H1 (cell line): ENCODE measurements at regions not wholly inside any gene's neighbourhood (a gene's known extent, or its start where the extent isn't known, plus 50 kb on each side); places are given as distances from the start of the nearest gene placed in this dataset.

Experiments
- CTCF ChIA-PET: fragments of 300-600 bp; sonication (Branson Sonifier 250); formaldehyde crosslinking; loops from one replicate; lab custom pipeline; 2021; ENCODE audit not compliant: partially characterized antibody; lab: Charles Lee
- POLR2A ChIA-PET: fragments of 300-600 bp; sonication (Branson Sonifier 250); formaldehyde crosslinking; loops from one replicate; lab custom pipeline; 2021; ENCODE audit warnings: inconsistent platforms; ENCODE audit not compliant: partially characterized antibody; lab: Charles Lee
- DNase-seq, 2 experiments: peaks; one replicate each; pipeline versions ENCODE4 v3.0.0 to v3.0.0-alpha.2; 2010 to 2022; ENCODE audit warnings: low spot score in 2 of 2, low read depth in 1 of 2, mixed read lengths in 1 of 2
- FAIRE-seq: peaks from 2 replicates; lab custom pipeline; 2011; peaks lifted over from hg19 to GRCh38; lab: Jason Lieb, UNC
- H2AFZ ChIP-seq: 2 replicates; pipeline ENCODE4 v1.8.1; 2012; ENCODE audit warnings: low read length, inconsistent platforms
- H2AK5ac ChIP-seq: 2 replicates; pipeline ENCODE4 v1.6.1; 2013; ENCODE audit warnings: low read depth, low read length
- H2BK120ac ChIP-seq: replicated peaks from 2 replicates; pipeline ENCODE3; 2013; ENCODE audit warnings: low read depth, low read length, inconsistent platforms
- H2BK12ac ChIP-seq: 2 replicates; pipeline ENCODE4 v1.6.1; 2013; ENCODE audit warnings: low read depth, low read length
- H2BK15ac ChIP-seq: 2 replicates; pipeline ENCODE4 v1.6.1; 2013; ENCODE audit warnings: low read length
- H2BK20ac ChIP-seq: 2 replicates; pipeline ENCODE4 v1.6.1; 2013; ENCODE audit warnings: low read length
- H2BK5ac ChIP-seq: 2 replicates; pipeline ENCODE4 v1.6.1; 2013; ENCODE audit warnings: low read depth, low read length
- H3K14ac ChIP-seq: 2 replicates; pipeline ENCODE4 v1.6.1; 2013; ENCODE audit warnings: inconsistent platforms; ENCODE audit not compliant: insufficient read length
- H3K18ac ChIP-seq: 2 replicates; pipeline ENCODE4 v1.6.1; 2013; ENCODE audit warnings: low read length; ENCODE audit errors: extremely low read depth
- H3K23ac ChIP-seq: 2 replicates; pipeline ENCODE4 v1.6.1; 2013; ENCODE audit warnings: inconsistent platforms; ENCODE audit not compliant: insufficient read length
- H3K23me2 ChIP-seq: 2 replicates; pipeline ENCODE4 v1.6.1; 2013; ENCODE audit warnings: low read depth, low read length
- H3K27ac ChIP-seq: 2 replicates; pipeline ENCODE4 v1.6.1; 2011; ENCODE audit warnings: low read depth, low read length, inconsistent platforms
- H3K27me3 ChIP-seq, 4 experiments: replicated peaks in 1 of 4; 1 replicate in 1 of 4; 2 replicates in 3 of 4; pipeline versions ENCODE4 v1.6.1 to v1.8.1; 2011 to 2013; ENCODE audit warnings: low read length in 3 of 4, mild to moderate bottlenecking in 3 of 4, inconsistent platforms in 2 of 4, mixed read lengths in 2 of 4, moderate library complexity in 1 of 4; ENCODE audit not compliant: control insufficient read depth in 3 of 4, insufficient read depth in 3 of 4; ENCODE audit errors: extremely low read depth in 1 of 4
- H3K36me3 ChIP-seq, 4 experiments: 2 replicates each; pipeline versions ENCODE4 v1.6.1 to v1.8.1; 2011 to 2013; ENCODE audit warnings: mild to moderate bottlenecking in 4 of 4, low read length in 3 of 4, moderate library complexity in 2 of 4, control low read depth in 1 of 4, inconsistent platforms in 1 of 4; ENCODE audit not compliant: insufficient read depth in 4 of 4, control insufficient read depth in 2 of 4
- H3K4ac ChIP-seq: replicated peaks from 2 replicates; pipeline ENCODE3; 2013; ENCODE audit warnings: low read length, low read depth, mixed read lengths, inconsistent platforms; ENCODE audit not compliant: insufficient read length
- H3K4me1 ChIP-seq, 4 experiments: replicated peaks in 1 of 4; 1 replicate in 1 of 4; 2 replicates in 3 of 4; pipeline versions ENCODE4 v1.6.1 to v1.8.1; 2011 to 2013; ENCODE audit warnings: low read length in 3 of 4, inconsistent platforms in 2 of 4, mixed read lengths in 1 of 4; ENCODE audit not compliant: insufficient read depth in 4 of 4, control insufficient read depth in 3 of 4
- H3K4me2 ChIP-seq, 2 experiments: 2 replicates each; pipeline versions ENCODE4 v1.6.1 to v1.8.1; 2011 to 2013; ENCODE audit warnings: low read depth in 2 of 2, low read length in 2 of 2, control low read depth in 1 of 2, inconsistent platforms in 1 of 2, mild to moderate bottlenecking in 1 of 2; ENCODE audit not compliant: insufficient read depth in 1 of 2
- H3K4me3 ChIP-seq, 4 experiments: fragments of 200-600, 300-600 bp in 1 of 4; sonication (generic), shearing (Covaris generic), sonication (Bioruptor Twin) in 1 of 4; 2 replicates each; pipeline versions ENCODE4 v1.5.1 to v1.8.1; 2011 to 2016; ENCODE audit warnings: low read length in 4 of 4, low read depth in 3 of 4, control low read depth in 2 of 4, inconsistent platforms in 2 of 4, mild to moderate bottlenecking in 2 of 4, mixed read lengths in 1 of 4, moderate library complexity in 1 of 4; ENCODE audit not compliant: insufficient read depth in 2 of 4; ENCODE audit errors: extremely low read depth in 1 of 4
- H3K56ac ChIP-seq: replicated peaks from 2 replicates; pipeline ENCODE3; 2013; ENCODE audit warnings: low read depth, mild to moderate bottlenecking, mixed read lengths, low read length, inconsistent platforms; ENCODE audit not compliant: insufficient read length
- H3K79me1 ChIP-seq: 2 replicates; pipeline ENCODE4 v1.6.1; 2013; ENCODE audit warnings: low read depth, low read length, control low read depth
- H3K79me2 ChIP-seq, 2 experiments: 2 replicates each; pipeline versions ENCODE4 v1.6.1 to v1.8.1; 2012 to 2013; ENCODE audit warnings: low read length in 2 of 2, mild to moderate bottlenecking in 2 of 2, inconsistent platforms in 1 of 2; ENCODE audit not compliant: insufficient read depth in 2 of 2, control insufficient read depth in 1 of 2
- H3K9ac ChIP-seq, 4 experiments: replicated peaks in 1 of 4; 1 replicate in 1 of 4; 2 replicates in 3 of 4; pipeline versions ENCODE4 v1.6.1 to v1.8.1; 2011 to 2013; ENCODE audit warnings: low read depth in 3 of 4, low read length in 3 of 4, control low read depth in 2 of 4, mild to moderate bottlenecking in 2 of 4, moderate library complexity in 2 of 4, inconsistent platforms in 1 of 4; ENCODE audit errors: extremely low read depth in 1 of 4
- H3K9me3 ChIP-seq, 2 experiments: 2 replicates each; pipeline versions ENCODE4 v1.6.1 to v1.8.1; 2012 to 2013; ENCODE audit warnings: mild to moderate bottlenecking in 2 of 2, moderate library complexity in 2 of 2, control low read depth in 1 of 2, inconsistent platforms in 1 of 2, low read depth in 1 of 2, low read length in 1 of 2, mixed read lengths in 1 of 2; ENCODE audit not compliant: insufficient read depth in 2 of 2
- H4K20me1 ChIP-seq, 2 experiments: replicated peaks in 1 of 2; 2 replicates each; pipeline versions ENCODE3 to v1.8.1; 2011 to 2013; ENCODE audit warnings: inconsistent platforms in 2 of 2, low read length in 2 of 2, mild to moderate bottlenecking in 1 of 2; ENCODE audit not compliant: insufficient read depth in 2 of 2, control insufficient read depth in 1 of 2
- H4K5ac ChIP-seq: 2 replicates; pipeline ENCODE4 v1.6.1; 2013; ENCODE audit warnings: low read length, low read depth, mixed read lengths, inconsistent platforms; ENCODE audit not compliant: insufficient read length
- H4K8ac ChIP-seq: 2 replicates; pipeline ENCODE4 v1.8.0; 2013; ENCODE audit warnings: mild to moderate bottlenecking, moderate library complexity, low read length, inconsistent platforms; ENCODE audit not compliant: insufficient read depth; ENCODE audit errors: extremely low read depth
- H4K91ac ChIP-seq: replicated peaks from 2 replicates; pipeline ENCODE3; 2013; ENCODE audit warnings: low read length, mixed read lengths, inconsistent platforms; ENCODE audit not compliant: insufficient read length
- CEBPB ChIP-seq: IDR thresholded peaks from 2 replicates; pipeline ENCODE4 v1.6.1; 2012; ENCODE audit warnings: low read depth, low read length
- RBBP5 ChIP-seq: IDR thresholded peaks from 2 replicates; pipeline ENCODE4 v1.7.1; 2012; ENCODE audit warnings: low read depth, mild to moderate bottlenecking, inconsistent platforms, low read length, moderate library complexity, borderline replicate concordance
- RNF2 ChIP-seq: fragments of 200-900, 300-1000 bp; sonication (generic); IDR thresholded peaks from 2 replicates; pipeline ENCODE4 v1.7.1; 2016; ENCODE audit warnings: borderline replicate concordance, low read depth, mild to moderate bottlenecking, antibody characterized with exemption, low read length; ENCODE audit not compliant: poor library complexity, severe bottlenecking; ENCODE audit errors: missing control alignments
- SAP30 ChIP-seq: fragments of 300-600 bp; sonication (generic); IDR thresholded peaks from 2 replicates; pipeline ENCODE4 v1.7.1; 2012; ENCODE audit warnings: low read length, moderate library complexity, mild to moderate bottlenecking, inconsistent platforms; ENCODE audit not compliant: insufficient read depth, insufficient replicate concordance
- SUZ12 ChIP-seq: fragments of 200-600 bp; sonication (generic); IDR thresholded peaks from 2 replicates; pipeline ENCODE4 v1.6.1; 2012; ENCODE audit warnings: mild to moderate bottlenecking, inconsistent platforms, low read length, moderate library complexity, mixed read lengths
- YY1 ChIP-seq: IDR thresholded peaks from 2 replicates; pipeline ENCODE4 v1.6.1; 2011; ENCODE audit warnings: low read depth, mild to moderate bottlenecking, low read length
- WGBS, 2 experiments: shearing (Covaris generic) in 1 of 2; methylation state at CpG; one replicate each; pipeline versions ENCODE4 v1.1.6 to v1.1.7; 2013 to 2015; ENCODE audit warnings: low lambda C conversion rate in 2 of 2, mixed read lengths in 2 of 2, inconsistent platforms in 1 of 2, low coverage in 1 of 2, missing lambda C conversion rate in 1 of 2; ENCODE audit not compliant: insufficient replicate concordance in 2 of 2, insufficient coverage in 1 of 2, insufficient read length in 1 of 2; ENCODE audit errors: extremely low coverage in 1 of 2, missing lambda C conversion rate in 1 of 2; 5-methylcytosine and 5-hydroxymethylcytosine counted together
- TF ChIP-seq, protein P1 (sequence below): IDR thresholded peaks from 2 replicates; pipeline ENCODE4 v1.6.1; 2012; ENCODE audit warnings: inconsistent platforms
- TF ChIP-seq, protein P2 (sequence below), 3 experiments: IDR thresholded peaks; 1 replicate in 2 of 3; 2 replicates in 1 of 3; pipeline versions ENCODE4 v1.5.1 to v1.6.1; 2011; ENCODE audit warnings: low read length in 3 of 3, mild to moderate bottlenecking in 3 of 3, inconsistent platforms in 2 of 3, low read depth in 1 of 3, moderate library complexity in 1 of 3; ENCODE audit not compliant: insufficient read depth in 1 of 3; ENCODE audit errors: control extremely low read depth in 1 of 3

DNA sequence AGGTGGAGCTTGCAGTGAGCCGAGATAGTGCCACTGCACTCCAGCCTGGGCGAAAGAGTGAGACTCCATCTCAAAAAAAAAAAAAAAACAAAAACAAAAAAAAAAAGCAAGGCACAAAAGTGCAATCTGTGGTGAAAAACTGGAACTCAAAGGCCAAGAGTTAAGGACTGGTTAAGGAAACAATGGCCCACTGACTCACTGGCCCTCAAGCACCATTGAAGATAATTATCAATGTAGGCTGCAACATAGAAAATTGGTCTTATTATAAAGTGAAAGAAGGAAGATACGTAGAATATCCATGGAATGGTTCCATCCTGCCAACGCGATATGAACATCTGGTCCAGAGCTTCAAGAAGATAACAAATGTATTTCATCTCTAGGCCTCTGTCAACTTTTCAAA is 444.2 kb downstream of the SOX9 start:
- Histone ChIP-seq H4K20me1 (no peaks in the 10 kb centered on the region), H2BK15ac (no peak overlapping the region), H2BK20ac (no peak overlapping the region), H3K4me3 (no peak overlapping the region), H3K23me2 (no peaks in the 10 kb centered on the region), H3K79me2 (no peaks in the 10 kb centered on the region), H3K4me1 (peaks cover 0 to 5% (median 3%) of the 10 kb centered on the region in 4 experiments; a peak in 5 of 7 replicates), H3K36me3 (no peaks in the 10 kb centered on the region), H3K9me3 (no peaks in the 10 kb centered on the region), H3K18ac (no peak overlapping the region), H2BK5ac (no peak overlapping the region), H4K8ac (no peak overlapping the region), H3K9ac (no peak overlapping the region), H2BK120ac (no peak overlapping the region), H3K14ac (no peak overlapping the region), H3K56ac (no peak overlapping the region), H2AFZ (no peak overlapping the region), H4K5ac (no peak overlapping the region), H3K23ac (no peak overlapping the region), H4K91ac (no peak overlapping the region), H3K4me2 (no peak overlapping the region), H3K4ac (no peak overlapping the region), H2AK5ac (no peak overlapping the region), H2BK12ac (no peak overlapping the region), H3K27me3 (no peaks in the 10 kb centered on the region), H3K27ac (no peak overlapping the region), H3K79me1 (no peaks in the 10 kb centered on the region)
- POLR2A ChIA-PET, result no interaction called here
- no peak for DNase-seq
- CTCF ChIA-PET, result interaction anchor here (1.1 to 10.1 kb wide), 4 partner anchors 8 to 447 kb away, joined by 3 to 178 read pairs (median 6); no protein-coding TSS in a partner anchor
- FAIRE-seq, result no peak
- 98% methylated on average over 3 of the region's 5 CpGs; no CpG with 5 or more reads in 1 of the 2 experiments for WGBS, 2 experiments
- no peak for TF ChIP-seq SAP30
- no peak for TF ChIP-seq SUZ12
- TF ChIP-seq, protein P1, sequence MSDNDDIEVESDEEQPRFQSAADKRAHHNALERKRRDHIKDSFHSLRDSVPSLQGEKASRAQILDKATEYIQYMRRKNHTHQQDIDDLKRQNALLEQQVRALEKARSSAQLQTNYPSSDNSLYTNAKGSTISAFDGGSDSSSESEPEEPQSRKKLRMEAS, result no peak
- TF ChIP-seq RNF2, result no peak
- no peak for TF ChIP-seq RBBP5
- TF ChIP-seq YY1, result no peak
- TF ChIP-seq, protein P2, sequence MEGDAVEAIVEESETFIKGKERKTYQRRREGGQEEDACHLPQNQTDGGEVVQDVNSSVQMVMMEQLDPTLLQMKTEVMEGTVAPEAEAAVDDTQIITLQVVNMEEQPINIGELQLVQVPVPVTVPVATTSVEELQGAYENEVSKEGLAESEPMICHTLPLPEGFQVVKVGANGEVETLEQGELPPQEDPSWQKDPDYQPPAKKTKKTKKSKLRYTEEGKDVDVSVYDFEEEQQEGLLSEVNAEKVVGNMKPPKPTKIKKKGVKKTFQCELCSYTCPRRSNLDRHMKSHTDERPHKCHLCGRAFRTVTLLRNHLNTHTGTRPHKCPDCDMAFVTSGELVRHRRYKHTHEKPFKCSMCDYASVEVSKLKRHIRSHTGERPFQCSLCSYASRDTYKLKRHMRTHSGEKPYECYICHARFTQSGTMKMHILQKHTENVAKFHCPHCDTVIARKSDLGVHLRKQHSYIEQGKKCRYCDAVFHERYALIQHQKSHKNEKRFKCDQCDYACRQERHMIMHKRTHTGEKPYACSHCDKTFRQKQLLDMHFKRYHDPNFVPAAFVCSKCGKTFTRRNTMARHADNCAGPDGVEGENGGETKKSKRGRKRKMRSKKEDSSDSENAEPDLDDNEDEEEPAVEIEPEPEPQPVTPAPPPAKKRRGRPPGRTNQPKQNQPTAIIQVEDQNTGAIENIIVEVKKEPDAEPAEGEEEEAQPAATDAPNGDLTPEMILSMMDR (IDR thresholded peaks at IDR 0.05; ENCODE audit: control extremely low read depth in 1 of 3, insufficient read depth in 1 of 3, low read depth in 1 of 3, low read length in 3 of 3), result no peak
- no peak for TF ChIP-seq CEBPB
